Mammary epithelial cell (primary cell): ENCODE measurements at regions not wholly inside any gene's neighbourhood (a gene's known extent, or its start where the extent isn't known, plus 50 kb on each side); places are given as distances from the start of the nearest gene placed in this dataset.

ENCODE experiments used
- EZH2 ChIP-seq: IDR thresholded peaks from 2 replicates; pipeline ENCODE4 v1.6.1; 2012; ENCODE audit warnings: low read length, inconsistent platforms, borderline replicate concordance
- TF ChIP-seq, protein P1 (sequence below), 2 donors: IDR thresholded peaks in 1 of 2; conservative IDR thresholded peaks in 1 of 2; 2 replicates each; pipeline ENCODE4 v1.5.1; 2011 to 2012; ENCODE audit warnings: inconsistent platforms in 2 of 2, low read length in 2 of 2, mild to moderate bottlenecking in 2 of 2, control low read depth in 1 of 2, low read depth in 1 of 2; ENCODE audit not compliant: insufficient read depth in 1 of 2; ENCODE audit errors: extremely low read depth in 1 of 2

DNA sequence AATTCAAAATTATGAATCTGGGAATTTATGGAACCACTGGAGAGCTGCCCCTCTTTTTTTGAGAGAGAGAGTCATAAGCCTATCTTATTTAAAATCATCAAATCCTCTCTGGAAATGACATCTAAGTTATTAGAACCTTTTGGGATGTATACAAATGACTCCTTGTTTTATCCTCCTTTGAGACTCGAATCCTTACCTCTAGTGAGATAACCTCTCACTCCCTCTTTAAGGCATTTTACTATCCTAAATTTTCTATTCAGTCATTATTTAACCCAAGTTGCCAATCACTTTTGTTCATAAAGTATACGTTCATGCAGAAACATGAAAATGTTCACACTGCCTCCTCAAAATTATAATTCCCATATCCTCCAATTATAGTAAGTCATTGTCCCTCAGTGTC lies 313.6 kb upstream of the C1orf87 start:
- TF ChIP-seq, protein P1, sequence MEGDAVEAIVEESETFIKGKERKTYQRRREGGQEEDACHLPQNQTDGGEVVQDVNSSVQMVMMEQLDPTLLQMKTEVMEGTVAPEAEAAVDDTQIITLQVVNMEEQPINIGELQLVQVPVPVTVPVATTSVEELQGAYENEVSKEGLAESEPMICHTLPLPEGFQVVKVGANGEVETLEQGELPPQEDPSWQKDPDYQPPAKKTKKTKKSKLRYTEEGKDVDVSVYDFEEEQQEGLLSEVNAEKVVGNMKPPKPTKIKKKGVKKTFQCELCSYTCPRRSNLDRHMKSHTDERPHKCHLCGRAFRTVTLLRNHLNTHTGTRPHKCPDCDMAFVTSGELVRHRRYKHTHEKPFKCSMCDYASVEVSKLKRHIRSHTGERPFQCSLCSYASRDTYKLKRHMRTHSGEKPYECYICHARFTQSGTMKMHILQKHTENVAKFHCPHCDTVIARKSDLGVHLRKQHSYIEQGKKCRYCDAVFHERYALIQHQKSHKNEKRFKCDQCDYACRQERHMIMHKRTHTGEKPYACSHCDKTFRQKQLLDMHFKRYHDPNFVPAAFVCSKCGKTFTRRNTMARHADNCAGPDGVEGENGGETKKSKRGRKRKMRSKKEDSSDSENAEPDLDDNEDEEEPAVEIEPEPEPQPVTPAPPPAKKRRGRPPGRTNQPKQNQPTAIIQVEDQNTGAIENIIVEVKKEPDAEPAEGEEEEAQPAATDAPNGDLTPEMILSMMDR (conservative IDR thresholded peaks at IDR 0.05 in 1 of 2, IDR thresholded peaks at IDR 0.05 in 1 of 2; ENCODE audit: extremely low read depth in 1 of 2, insufficient read depth in 1 of 2, low read depth in 1 of 2, low read length in 2 of 2): no peak
- no peak for TF ChIP-seq EZH2
